Hematopoietic multipotent progenitor cell treated with erythropoietin and hydrocortisone succinate and interleukin-3 and kit ligand, for 8 days (in vitro differentiated cells): ENCODE measurements at regions not wholly inside any gene's neighbourhood (a gene's known extent, or its start where the extent isn't known, plus 50 kb on each side); places are given as distances from the start of the nearest gene placed in this dataset.
"Not testable (repeated sequence)": the region's sequence is repeated elsewhere in the genome, so short reads cannot be mapped to it uniquely, and the experiment has no call there.

Source experiments
- DNase-seq: peaks from one replicate; pipeline ENCODE4 v3.0.0-alpha.2; 2015

GRCh38 chr2:241984658-241985057 lies 115.1 kb downstream of the RTP5 start:
- no peak for DNase-seq

GRCh38 chr2:241985161-241985985 lies 115.8 kb downstream of the RTP5 start:
- DNase-seq = not testable (repeated sequence)

- no peak for DNase-seq
Measured at GRCh38 chr2:241985986-241986329, 116.4 kb downstream of the RTP5 start.

- no peak for DNase-seq
Measured at GRCh38 chr2:241986836-241987641, 117.5 kb downstream of the RTP5 start.

GRCh38 chr2:241987726-241988125 lies 118.2 kb downstream of the RTP5 start:
- DNase-seq = no peak

GRCh38 chr2:241988146-241988545 lies 118.6 kb downstream of the RTP5 start:
- DNase-seq = no peak

- DNase-seq = no peak
Measured at GRCh38 chr2:241989074-241989473, 119.5 kb downstream of the RTP5 start.

GRCh38 chr2:241990466-241990865 lies 120.9 kb downstream of the RTP5 start:
- DNase-seq = no peak

GRCh38 chr2:241991299-241991698 lies 121.8 kb downstream of the RTP5 start:
- no peak for DNase-seq

- no peak for DNase-seq
Measured at GRCh38 chr2:241992753-241993152, 123.2 kb downstream of the RTP5 start.

- no peak for DNase-seq
Measured at GRCh38 chr2:241993386-241994005, 124.0 kb downstream of the RTP5 start.

GRCh38 chr2:241994086-241994485 lies 124.6 kb downstream of the RTP5 start:
- DNase-seq = no peak

GRCh38 chr2:241994556-241995213 lies 125.2 kb downstream of the RTP5 start:
- no peak for DNase-seq

GRCh38 chr2:241996100-241996499 lies 126.6 kb downstream of the RTP5 start:
- DNase-seq = no peak

- no peak for DNase-seq
Measured at GRCh38 chr2:241997017-241997416, 127.5 kb downstream of the RTP5 start.

GRCh38 chr2:241999184-241999583 lies 129.7 kb downstream of the RTP5 start:
- no peak for DNase-seq

GRCh38 chr2:242001853-242002252 lies 132.3 kb downstream of the RTP5 start:
- no peak for DNase-seq

- DNase-seq = no peak
Measured at GRCh38 chr2:242002944-242003343, 133.4 kb downstream of the RTP5 start.

- no peak for DNase-seq
Measured at GRCh38 chr2:242004223-242004901, 134.8 kb downstream of the RTP5 start.

- no peak for DNase-seq
Measured at GRCh38 chr2:242004902-242005230, 135.3 kb downstream of the RTP5 start.

GRCh38 chr2:242006091-242006634 lies 136.6 kb downstream of the RTP5 start:
- not testable (repeated sequence) for DNase-seq

- DNase-seq = not testable (repeated sequence)
Measured at GRCh38 chr2:242008908-242009307, 139.4 kb downstream of the RTP5 start.
